HG03097 (cell line): ENCODE measurements at regions not wholly inside any gene's neighbourhood (a gene's known extent, or its start where the extent isn't known, plus 50 kb on each side); places are given as distances from the start of the nearest gene placed in this dataset.
"Not testable (repeated sequence)": the region's sequence is repeated elsewhere in the genome, so short reads cannot be mapped to it uniquely, and the experiment has no call there.

Source experiments
- ATAC-seq: cut with Tn5 transposase; IDR thresholded peaks from one replicate; pipeline ENCODE4 v1.9.1; 2021; ENCODE audit not compliant: unreplicated experiment, low FRiP score

DNA sequence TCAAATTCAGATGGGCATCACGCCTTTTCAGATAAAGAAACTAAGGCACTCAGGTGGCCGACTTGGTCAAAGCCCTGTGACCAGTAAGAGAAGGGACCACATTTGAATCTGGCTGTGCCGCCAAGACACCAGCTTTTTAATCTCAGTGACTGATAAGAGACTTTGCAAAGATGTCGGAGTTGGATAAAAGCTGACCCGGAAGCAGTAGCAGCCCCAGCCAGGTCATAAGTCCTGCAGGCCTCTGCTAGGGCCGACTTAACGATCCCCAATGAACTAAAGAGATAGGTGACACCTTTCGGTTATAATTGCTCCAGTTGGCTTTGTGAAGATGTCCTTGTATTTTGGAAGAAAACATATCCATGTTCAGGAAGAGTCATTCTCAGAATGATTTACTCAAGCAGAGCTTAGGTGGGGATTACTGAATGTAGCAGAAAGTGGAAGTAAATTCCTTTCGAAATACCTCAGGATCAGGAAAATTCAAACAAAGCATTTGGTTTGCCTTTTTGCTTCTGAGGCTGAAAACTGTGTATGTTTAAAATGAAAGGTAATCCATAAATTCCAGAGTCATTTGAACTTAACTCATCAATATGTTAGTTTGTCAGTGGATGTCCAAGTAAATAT, 164.2 kb upstream of the PITRM1 start:
- no peak for ATAC-seq

DNA sequence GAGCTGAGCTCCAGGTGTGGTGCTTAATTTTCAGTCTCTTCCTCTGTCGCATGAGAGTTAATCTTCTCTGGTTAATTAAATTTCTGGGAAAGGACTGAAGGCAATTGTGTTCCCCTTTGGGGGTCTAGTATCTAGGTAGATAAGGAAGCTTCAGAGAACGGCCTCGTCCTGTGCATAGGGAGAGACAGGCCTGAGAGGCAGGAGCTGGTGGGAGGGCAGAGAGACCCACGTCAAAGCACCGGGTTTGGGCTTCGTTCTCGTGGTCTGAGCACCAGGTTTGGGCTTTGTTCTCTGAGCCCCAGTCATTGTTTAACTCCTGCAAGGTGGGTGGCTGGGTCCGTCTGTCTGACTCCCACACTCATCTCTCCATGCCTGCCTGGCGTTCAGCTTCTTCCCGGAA, 160.8 kb upstream of the PITRM1 start:
- no peak for ATAC-seq

DNA sequence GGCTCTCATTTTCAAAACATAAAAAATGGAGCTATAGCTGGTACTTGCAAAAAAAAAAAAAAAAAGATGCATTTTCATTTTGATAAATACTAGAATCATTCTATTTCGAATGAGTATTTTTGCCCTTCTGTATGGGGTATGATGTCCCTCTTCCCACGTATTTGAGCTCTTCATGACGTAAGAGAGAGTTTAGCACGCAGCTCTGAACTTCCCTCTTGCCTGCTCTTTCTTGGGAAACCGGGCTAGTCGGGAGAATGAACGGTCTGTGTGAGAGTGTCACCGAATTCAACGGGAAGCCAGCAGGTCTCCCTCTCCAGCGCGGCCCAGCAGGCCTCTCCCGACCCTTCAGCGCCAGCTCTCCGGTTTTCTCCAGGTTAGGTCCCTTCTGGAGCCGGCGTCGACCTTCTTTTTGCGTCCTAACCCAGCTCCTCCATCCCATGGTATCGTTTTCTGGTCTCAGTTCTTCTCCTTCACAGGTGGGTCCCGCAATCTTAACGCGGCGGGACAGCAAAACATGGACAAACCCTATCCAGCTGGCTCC, 159.2 kb upstream of the PITRM1 start:
- ATAC-seq, result no peak

DNA sequence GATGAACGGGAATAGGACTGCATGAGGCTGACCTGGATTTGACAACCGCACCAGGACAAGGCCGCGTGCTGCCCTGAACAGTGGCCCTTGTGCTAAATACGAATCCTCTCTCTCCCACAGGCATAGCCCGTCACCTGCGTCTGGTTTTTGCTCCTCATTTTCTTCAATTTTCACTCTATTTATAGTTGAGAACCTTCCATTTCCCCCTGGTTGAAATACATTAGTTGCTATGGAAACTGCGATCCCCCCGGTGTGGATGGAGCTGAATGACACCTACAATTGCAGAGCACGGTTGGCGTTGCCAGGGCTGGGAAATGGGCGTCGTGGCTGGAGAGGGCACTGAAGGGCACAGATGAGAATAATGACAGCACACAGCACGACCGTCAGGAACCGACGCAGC, 158.6 kb upstream of the PITRM1 start:
- ATAC-seq, result no peak

DNA sequence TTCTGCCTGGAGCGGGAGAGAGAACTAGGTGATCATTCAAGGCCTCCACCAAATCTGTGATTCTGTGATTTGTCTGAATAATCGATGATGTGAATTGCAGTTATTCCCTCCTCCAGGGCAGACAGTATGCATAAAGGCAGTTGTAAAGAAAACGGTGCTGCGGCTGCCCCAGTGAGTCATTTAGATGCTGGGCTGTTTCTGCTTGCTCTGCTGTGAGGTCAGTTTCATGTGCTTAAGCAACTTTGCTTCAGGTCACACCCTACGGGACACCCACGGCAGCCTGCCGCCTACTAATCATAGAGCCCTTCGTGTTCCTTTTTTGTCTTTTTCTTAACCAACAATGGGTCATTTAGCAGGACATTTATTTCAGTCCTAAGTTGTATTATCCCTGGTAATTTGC, 158.1 kb upstream of the PITRM1 start:
- no peak for ATAC-seq

DNA sequence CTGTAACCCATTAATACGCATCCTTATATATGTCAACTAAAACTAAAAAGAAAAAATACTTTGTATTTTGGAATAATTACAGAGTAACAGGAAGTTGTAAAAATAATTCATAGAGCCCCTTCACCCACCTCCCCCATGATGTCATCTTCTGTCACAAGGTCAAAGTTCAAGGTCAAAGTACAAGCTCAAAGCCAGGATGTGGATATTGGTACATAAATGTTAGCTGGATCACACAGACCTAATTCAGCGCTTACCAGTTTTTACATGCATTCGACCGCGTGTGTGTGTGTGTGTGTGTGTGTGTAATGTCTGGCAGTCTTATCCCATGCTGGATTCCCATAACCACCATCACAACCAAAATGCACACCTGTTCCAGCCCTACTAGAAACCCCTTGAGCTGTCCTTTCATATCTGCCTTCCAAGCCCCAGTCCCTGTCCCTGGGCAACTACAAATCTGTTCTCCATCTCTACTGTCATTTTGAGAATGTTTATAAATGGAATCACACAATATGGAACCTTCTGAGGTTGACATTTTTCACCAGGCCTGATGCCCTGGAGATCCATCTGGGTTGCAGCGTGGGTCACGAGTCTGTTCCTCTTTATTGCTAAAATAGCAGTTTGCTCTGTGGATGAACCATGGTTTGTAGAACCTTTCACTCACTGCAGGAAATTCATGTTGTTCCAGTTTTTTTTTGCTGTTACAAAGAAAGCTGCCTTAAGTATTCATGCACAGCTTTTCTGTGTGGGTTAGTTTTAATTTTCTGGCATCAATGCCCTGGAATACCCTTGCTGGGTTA, 153.6 kb upstream of the PITRM1 start:
- ATAC-seq, result no peak

DNA sequence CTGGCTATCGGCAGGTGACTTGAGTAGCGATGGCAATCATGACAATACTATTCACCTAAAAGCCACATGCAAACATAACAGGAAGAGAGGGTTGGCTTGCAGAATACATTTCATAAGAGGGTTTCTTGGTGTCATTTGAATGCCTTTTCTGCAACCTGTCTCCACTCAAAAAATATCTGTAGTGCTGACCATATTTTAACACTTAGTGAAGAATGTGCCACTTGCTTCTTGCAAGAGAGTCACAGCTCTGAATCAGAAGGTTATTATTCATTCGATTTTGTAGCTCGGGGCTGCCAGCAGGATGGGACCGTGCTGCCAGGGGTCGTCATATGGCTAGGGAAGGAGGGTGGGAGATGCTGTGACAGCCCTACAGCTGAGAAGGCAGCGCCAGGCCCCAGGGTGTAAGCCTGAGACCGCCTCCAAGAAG, 152.0 kb upstream of the PITRM1 start:
- ATAC-seq, result no peak

DNA sequence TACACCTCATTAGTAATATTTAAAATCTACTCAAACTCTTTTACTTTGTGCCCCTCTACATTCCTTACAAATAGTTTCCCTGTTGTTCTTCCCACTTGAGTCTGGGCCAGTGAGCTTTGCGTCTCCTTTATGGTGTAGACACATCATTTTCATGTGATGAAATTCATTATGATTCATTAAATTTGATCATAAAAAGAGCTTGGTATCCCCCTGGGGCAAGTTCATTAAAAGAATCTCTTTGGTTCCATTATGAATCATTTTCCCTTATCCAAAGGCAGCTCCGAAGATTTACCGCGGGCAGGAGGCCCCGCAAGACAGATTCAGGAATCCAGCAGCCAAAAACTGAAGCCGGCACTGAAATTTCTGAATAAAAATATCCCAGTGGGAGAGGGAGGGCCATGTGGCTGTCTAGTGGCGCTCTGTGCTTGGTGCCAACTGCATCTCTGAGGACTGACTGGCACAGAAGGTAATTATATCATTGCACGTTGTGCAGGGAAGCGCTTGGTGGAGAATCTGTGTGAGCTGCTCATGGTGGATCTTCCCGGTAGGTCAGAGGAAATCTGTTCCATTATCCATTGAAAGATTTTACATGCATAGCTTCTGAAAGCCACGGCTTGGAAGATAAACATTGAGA, 151.4 kb upstream of the PITRM1 start:
- ATAC-seq, result no peak

DNA sequence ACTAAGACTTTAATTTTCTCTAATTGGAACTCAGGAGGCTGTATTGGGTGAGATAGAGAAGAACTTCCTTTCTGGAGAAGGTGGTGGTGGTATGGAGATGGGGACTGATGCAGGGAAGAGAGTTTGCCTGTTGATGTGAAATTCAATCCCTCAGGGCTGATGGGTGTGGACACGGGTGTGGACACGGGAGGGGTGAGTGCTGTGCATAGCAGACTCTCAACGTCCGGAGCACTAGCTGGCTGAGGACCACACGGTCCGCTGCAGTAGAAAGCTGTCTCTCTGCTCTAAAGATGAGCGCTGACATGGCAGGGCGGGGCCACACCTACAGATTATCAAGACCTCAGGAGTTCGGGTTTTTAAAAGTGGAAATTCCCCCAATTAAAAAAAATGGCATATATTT, 148.5 kb upstream of the PITRM1 start:
- no peak for ATAC-seq

DNA sequence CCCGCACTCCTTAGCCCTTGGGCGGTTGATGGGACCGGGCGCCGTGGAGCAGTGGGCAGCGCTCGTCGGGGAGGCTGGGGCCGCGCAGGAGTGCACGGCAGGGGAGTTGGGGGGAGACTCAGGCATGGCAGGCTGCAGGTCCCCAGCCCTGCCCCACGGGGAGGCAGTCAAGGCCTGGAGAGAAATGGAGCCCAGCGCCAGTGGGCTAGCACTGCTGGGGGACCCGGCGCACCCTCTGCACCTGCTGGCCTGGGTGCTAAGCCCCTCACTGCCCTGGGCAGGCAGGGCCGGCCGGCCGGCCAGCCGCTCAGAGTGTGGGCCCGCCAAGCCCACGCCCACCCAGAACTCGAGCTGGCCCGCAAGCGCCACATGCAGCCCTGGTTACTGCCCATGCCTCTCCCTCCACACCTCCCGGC, 147.2 kb upstream of the PITRM1 start:
- ATAC-seq, result no peak

DNA sequence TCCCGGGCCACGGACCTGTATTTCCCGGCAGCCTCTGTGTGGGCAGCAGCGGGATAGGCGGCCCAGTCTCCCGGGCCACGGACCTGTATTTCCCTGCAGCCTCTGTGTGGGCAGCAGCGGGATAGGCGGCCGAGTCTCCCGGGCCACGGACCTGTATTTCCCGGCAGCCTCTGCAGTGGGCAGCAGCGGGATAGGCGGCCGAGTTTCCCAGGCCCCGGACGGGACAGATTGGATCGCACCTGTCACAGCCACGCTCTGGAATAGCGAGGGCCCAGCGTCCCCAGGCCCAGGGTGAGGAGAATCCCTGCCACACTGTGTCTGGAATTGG, 145.9 kb upstream of the PITRM1 start:
- ATAC-seq, result not testable (repeated sequence)

DNA sequence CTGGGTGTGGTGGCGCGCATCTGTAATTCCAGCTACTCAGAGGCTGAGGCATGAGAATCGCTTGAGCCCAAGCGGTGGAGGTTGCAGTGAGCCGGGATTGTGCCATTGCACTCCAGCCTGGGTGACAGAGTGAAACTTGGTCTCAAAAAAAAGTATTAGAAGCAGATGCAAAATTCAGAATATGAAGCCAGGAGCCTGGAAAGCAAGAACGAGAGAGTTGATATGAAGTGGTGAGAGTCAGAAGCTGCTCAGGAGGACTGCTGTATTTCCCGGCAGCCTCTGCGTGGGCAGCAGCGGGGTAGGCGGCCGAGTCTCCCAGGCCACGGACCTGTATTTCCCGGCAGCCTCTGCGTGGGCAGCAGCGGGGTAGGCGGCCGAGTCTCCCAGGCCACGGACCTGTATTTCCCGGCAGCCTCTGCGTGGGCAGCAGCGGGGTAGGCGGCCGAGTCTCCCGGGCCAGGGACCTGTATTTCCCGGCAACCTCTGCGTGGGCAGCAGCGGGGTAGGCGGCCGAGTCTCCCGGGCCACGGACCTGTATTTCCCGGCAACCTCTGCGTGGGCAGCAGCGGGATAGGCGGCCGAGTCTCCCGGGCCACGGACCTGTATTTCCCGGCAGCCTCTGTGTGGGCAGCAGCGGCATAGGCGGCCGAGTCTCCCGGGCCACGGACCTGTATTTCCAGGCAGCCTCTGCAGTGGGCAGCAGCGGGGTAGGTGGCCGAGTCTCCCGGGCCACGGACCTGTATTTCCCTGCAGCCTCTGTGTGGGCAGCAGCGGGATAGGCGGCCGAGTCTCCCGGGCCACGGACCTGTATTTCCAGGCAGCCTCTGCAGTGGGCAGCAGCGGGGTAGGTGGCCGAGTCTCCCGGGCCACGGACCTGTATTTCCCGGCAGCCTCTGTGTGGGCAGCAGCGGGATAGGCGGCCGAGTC, 145.2 kb upstream of the PITRM1 start:
- not testable (repeated sequence) for ATAC-seq

DNA sequence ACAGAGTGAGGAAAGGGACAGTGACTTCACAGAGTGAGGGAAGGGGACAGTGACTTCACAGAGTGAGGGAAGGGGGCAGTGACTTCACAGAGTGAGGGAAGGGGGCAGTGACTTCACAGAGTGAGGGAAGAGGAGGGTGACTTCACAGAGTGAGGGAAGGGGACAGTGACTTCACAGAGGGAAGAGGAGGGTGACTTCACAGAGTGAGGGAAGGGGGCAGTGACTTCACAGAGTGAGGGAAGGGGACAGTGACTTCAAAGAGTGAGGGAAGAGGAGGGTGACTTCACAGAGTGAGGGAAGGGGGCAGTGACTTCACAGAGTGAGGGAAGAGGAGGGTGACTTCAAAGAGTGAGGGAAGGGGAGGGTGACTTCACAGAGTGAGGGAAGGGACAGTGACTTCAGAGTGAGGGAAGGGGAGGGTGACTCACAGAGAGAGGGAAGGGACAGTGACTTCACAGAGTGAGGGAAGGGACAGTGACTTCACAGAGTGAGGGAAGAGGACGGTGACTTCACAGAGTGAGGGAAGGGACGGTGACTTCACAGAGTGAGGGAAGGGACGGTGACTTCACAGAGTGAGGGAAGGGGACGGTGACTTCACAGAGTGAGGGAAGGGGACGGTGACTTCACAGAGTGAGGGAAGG, 142.0 kb upstream of the PITRM1 start:
- ATAC-seq, result not testable (repeated sequence)

DNA sequence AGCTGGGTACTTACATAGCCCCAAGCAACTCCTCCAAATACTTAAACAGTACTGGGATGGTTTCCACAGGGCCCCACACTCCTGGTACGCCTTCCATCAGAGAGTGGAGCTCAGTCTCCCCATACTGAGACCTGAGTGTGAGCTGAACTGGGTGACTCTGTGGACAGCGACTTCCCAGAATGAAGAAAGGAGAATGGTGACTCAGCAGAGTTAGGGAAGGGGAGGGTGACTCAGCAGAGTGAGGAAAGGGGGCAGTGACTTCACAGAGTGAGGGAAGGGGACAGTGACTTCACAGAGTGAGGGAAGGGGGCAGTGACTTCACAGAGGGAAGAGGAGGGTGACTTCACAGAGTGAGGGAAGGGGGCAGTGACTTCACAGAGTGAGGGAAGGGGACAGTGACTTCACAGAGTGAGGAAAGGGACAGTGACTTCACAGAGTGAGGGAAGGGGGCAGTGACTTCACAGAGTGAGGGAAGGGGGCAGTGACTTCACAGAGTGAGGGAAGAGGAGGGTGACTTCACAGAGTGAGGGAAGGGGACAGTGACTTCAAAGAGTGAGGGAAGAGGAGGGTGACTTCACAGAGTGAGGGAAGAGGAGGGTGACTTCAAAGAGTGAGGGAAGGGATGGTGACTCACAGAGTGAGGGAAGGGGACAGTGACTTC, 141.3 kb upstream of the PITRM1 start:
- ATAC-seq, result not testable (repeated sequence)

DNA sequence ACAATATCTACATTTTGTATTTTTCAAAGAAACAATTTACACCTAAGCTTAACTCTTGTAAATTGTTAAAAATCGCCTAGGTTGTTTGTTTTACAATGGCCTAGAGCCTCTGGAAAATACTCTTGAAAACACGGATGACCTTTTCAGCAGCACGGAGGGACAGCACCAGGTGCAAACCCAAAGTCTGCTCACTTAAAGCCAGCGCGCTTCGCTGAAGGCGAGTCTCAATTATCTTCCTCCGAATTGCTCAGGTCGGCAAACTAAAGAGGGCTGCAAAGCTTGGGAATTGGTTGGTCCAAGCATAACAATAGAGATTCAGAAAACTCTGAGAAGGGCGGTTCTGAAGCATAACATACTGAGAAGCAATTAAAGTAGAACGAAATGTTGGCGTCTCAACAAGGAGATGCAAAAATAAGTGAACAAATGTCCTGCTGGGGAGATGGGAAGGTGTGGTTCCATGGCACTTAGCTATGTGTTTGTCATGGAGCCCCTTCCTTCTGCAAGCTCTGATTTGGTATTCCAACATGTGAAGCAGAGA, 139.9 kb upstream of the PITRM1 start:
- no peak for ATAC-seq

DNA sequence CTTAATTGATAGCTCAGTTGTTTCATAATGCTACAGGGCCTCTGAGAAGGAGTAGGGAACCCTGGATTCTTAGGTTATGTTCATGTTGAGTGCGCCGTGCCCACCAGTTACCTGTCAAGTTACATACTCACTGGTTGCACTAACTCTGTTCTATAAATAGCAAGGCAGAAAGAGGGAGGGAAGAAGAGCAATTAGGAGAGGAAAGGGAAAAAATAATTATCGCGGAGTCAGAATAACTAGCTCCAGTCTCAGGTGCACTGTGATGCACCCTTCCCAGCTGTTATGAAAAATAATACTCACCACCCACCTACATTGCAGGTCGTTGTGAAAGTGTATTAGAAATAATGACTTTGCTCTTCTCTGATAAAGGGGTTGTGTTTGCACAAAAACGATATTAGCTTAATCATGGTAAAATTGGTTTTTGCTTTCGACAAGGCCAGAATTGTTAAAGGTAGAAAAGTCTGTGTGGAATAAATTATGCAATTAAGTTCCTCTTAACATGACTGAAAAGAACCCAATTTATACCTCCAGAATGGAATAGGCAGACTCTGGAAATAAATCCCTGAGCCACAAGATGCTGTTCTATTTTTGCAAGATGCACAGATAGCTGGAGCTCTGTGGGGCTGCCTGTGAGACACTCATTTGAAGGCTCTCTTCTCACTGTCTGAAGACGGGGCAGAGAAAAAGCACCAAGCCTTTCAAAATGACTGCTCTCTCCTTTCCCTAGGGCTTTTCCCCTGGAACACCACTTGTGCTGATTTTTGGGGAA, 137.6 kb upstream of the PITRM1 start:
- ATAC-seq, result no peak

DNA sequence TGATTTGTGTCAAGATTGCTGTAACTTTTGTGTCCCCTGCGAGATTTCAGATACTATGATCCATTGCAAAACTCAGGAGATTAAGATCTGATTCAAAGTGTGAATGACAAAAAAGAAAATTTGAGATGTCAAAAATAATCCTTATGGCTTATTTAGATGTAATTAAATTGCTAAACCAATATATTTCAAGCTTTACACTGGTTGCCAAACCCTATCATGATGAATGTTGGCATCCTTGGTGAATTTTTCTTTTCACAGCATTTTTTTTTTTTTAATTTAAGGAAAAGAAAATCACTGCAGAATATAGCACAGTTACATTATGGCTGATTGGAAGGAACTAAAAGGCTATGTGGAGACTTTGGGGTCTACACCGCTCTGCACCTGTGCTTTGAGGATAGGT, 133.5 kb upstream of the PITRM1 start:
- no peak for ATAC-seq

DNA sequence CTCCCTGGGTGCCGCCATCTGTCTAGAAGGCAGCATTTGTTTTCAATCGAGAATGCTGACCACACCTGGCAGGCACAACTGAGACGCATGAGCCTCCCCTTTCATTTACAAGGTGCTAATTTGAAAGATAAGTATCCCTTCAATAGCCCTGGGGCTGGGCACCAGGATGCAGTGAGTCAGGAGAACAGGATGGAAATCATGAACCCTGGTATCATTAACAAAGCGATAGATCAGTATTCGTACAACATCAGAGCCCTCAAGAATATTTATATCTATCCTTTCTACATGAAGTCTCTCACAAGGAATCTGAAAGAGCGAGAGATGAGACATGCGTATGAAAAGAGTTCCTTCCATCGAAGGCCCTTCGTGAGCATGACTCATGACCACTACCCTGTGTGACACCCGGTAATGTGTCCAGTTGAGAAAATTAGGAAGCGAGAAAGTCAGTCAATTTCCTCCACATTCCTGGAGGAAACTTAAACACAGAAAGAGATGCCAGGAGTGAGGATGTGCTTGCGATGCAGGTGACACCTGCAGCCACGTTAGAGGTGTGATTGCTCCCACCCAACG, 123.1 kb upstream of the PITRM1 start:
- ATAC-seq, result no peak
